ENCODE measurements at regions not wholly inside any gene's neighbourhood (a gene's known extent, or its start where the extent isn't known, plus 50 kb on each side); places are given as distances from the start of the nearest gene placed in this dataset.

DNA sequence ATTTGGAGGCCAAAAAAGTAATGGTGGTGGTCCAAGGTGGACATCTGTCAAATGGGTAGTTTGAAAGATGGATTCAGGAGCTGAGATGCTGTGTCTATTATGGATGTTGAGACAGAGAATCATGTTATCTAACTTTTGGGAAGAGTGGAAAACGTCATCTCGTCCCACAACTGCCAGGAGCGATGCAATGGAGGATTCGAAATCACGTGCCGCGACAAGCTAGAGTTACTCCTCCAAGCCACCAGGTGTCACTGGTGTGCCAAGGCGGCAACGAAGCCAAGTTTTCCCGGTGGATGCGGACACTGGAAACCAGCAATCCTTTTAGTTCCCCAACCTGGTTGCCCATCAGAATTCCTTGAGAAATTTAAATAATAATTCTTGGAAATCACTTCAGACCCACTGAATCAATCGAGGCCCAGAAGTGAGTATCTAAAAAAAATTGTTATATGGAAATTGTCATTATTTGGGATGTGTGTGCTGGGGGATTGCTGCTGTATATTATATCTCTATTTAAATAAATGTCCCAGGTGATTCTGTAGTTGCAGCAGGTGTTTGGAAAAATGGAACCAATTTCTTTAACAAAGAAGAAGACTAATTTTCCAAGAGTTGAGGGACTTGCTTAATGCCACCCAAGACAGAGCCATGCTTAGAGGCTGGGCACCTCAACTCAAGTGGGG is 206.1 kb downstream of the HAPSTR1 start:
- DNase-seq (ENCODE audit: extremely low read depth, low read depth) = no peak
- TF ChIP-seq, protein P1, sequence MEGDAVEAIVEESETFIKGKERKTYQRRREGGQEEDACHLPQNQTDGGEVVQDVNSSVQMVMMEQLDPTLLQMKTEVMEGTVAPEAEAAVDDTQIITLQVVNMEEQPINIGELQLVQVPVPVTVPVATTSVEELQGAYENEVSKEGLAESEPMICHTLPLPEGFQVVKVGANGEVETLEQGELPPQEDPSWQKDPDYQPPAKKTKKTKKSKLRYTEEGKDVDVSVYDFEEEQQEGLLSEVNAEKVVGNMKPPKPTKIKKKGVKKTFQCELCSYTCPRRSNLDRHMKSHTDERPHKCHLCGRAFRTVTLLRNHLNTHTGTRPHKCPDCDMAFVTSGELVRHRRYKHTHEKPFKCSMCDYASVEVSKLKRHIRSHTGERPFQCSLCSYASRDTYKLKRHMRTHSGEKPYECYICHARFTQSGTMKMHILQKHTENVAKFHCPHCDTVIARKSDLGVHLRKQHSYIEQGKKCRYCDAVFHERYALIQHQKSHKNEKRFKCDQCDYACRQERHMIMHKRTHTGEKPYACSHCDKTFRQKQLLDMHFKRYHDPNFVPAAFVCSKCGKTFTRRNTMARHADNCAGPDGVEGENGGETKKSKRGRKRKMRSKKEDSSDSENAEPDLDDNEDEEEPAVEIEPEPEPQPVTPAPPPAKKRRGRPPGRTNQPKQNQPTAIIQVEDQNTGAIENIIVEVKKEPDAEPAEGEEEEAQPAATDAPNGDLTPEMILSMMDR (IDR thresholded peaks at IDR 0.05; ENCODE audit: low read depth, low read length) = peak; percentile 11

DNA sequence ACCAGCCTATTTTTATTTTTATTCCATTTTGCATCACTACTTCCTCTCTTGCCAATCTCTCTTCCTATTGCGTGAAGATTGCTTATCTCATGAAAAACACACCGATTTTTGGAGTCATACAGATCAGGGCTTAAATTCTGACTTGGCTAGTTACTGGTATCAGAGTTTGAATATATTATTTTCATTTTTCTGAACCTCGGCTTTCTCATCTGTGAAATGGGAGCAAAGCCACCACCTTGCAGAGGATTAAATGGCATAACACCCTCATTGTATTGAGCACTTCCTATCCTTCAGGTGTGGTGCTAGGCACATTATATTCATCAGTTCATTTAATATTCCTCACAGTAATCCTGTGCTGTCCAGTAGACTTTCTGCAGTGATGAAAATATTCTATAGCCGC is 208.8 kb downstream of the HAPSTR1 start:
- no peak for DNase-seq (ENCODE audit: extremely low read depth, low read depth)
- TF ChIP-seq, protein P1 (IDR thresholded peaks at IDR 0.05; ENCODE audit: low read depth, low read length) = no peak

DNA sequence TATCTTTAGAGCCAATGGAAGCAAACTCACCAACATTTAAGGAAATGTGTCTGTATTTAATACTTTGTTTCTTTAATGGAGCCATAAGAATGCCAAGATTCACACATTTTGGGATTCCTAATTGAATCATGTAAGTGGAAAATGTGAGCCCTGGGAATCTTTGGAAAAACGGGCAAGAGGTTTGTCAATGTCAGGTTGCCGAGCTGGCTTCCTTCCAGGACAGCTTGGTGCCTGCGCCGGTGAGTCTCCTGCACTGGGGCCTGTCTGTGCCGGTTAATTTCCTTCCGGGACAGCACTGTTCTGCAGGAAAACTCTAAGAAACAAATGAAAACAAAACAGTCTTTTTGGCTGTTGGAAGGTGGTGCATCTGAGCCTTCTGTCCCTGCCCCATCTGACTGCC is 210.6 kb downstream of the HAPSTR1 start:
- DNase-seq (ENCODE audit: extremely low read depth, low read depth) = no peak
- TF ChIP-seq, protein P1 (IDR thresholded peaks at IDR 0.05; ENCODE audit: low read depth, low read length) = no peak

DNA sequence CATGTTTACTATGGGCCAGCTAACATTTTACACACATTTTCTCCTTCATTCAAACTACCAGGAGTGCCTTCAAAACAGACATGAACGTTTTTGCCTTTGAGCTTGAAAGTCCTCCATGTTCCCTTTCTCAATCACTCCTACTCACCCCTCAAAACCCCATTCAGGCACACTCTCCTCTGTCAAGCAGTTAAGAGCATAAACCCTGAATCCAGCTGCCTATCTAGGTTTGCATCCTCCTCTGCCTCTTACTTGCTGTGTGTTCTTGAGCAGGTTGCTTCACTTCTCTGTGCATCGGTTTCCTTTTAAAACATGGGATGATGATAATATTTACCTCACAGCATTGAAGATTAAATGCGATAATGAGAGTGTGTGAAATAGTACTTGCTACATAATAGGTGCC is 215.3 kb downstream of the HAPSTR1 start:
- TF ChIP-seq, protein P1 (IDR thresholded peaks at IDR 0.05; ENCODE audit: low read depth, low read length) = no peak
- DNase-seq (ENCODE audit: extremely low read depth, low read depth) = no peak

DNA sequence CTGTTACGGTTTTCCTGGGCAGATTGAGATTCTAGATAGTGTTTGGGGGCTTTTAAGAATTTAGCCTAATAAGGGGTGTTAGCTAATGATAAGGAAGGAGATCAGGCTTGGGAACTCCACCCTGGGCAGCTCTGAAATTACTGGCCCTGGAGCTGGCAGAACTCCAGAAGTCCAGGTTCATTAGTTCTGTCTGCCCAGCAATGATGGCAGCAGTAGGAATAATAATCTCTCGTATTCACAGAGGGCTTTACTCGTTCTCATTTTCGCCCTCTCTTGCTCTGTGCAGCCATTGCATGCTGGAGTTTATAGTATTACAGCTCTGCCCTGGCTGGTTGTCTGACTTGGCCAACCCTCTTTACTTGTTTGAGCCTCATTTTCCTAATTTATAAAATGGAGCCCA is 216.0 kb downstream of the HAPSTR1 start:
- TF ChIP-seq, protein P1 (IDR thresholded peaks at IDR 0.05; ENCODE audit: low read depth, low read length) = no peak
- DNase-seq (ENCODE audit: extremely low read depth, low read depth) = no peak

DNA sequence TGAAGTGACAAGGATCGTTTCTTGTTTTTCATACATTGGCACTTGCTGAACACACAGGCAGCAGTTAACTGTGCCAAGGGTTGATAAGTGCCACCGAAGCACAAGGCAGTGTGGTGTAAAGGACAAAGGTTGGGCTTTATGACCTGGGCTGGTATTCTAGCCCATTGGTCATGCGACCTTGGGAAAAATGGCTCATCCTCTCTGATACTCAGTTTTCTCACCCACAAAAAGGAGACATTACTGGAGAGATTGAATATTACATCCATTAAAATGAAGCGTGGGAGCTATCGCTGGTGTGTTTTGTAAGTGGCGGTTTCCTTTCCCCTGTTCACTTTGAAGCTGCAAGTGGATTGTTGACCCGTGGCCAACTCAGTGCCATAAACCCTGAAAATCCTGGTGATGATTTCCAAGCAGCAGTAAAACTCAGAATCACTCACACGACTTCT is 216.9 kb downstream of the HAPSTR1 start:
- TF ChIP-seq, protein P1 (IDR thresholded peaks at IDR 0.05; ENCODE audit: low read depth, low read length) = no peak
- no peak for DNase-seq (ENCODE audit: extremely low read depth, low read depth)

DNA sequence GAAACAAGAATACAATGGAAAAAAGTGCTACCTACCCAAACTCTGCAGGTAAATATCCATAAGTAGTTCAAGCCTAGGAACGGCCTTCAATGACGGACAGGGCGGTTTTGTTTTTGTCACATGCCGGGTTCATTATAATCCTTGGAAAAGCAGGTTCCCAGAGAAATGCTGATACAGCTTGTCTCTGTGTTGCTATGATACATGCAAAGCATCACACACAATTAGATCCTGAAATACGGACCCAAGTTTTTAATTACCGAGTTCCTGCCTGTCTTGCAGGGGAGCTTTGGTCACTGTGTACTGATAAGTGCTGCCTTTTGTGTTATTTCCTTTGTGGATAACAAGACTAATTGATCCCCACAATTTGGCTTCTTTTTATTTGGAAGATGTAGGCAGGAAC is 217.4 kb downstream of the HAPSTR1 start:
- no peak for DNase-seq (ENCODE audit: extremely low read depth, low read depth)
- TF ChIP-seq, protein P1 (IDR thresholded peaks at IDR 0.05; ENCODE audit: low read depth, low read length) = no peak
